DOHH2 (cell line): ENCODE measurements at regions not wholly inside any gene's neighbourhood (a gene's known extent, or its start where the extent isn't known, plus 50 kb on each side); places are given as distances from the start of the nearest gene placed in this dataset.

Source experiments
- H3F3A ChIP-seq: fragments of 200-600 bp; sonication (generic), shearing (Covaris generic); 2 replicates; pipeline ENCODE4 v1.6.0; 2016; ENCODE audit warnings: antibody characterized with exemption, mild to moderate bottlenecking; ENCODE audit not compliant: control insufficient read depth, insufficient read depth
- H3K27ac ChIP-seq: fragments of 200-600 bp; sonication (generic); 2 replicates; pipeline ENCODE4 v1.5.1; 2014; ENCODE audit warnings: low read depth, mild to moderate bottlenecking, low read length, moderate library complexity
- H3K27me3 ChIP-seq: fragments of 200-600 bp; sonication (generic); 2 replicates; pipeline ENCODE4 v1.6.1; 2014; ENCODE audit warnings: mild to moderate bottlenecking, low read length, mixed read lengths; ENCODE audit not compliant: control insufficient read depth
- H3K36me3 ChIP-seq: fragments of 200-600 bp; sonication (generic); 2 replicates; pipeline ENCODE4 v1.6.1; 2014; ENCODE audit warnings: mild to moderate bottlenecking, low read length, moderate library complexity, mixed read lengths; ENCODE audit not compliant: control insufficient read depth
- H3K4me1 ChIP-seq: fragments of 200-600 bp; sonication (generic); 2 replicates; pipeline ENCODE4 v1.6.1; 2014; ENCODE audit warnings: mild to moderate bottlenecking, low read length, mixed read lengths; ENCODE audit not compliant: control insufficient read depth
- H3K4me2 ChIP-seq: fragments of 200-600 bp; sonication (generic); 2 replicates; pipeline ENCODE4 v1.6.0; 2014; ENCODE audit warnings: mild to moderate bottlenecking, low read length, moderate library complexity
- H3K4me3 ChIP-seq: fragments of 200-600 bp; sonication (generic); 2 replicates; pipeline ENCODE4 v1.5.1; 2014; ENCODE audit warnings: mild to moderate bottlenecking, low read length, mixed read lengths
- H3K79me2 ChIP-seq: fragments of 200-600 bp; sonication (generic); 2 replicates; pipeline ENCODE4 v1.6.1; 2014; ENCODE audit warnings: mild to moderate bottlenecking, low read length, mixed read lengths; ENCODE audit not compliant: control insufficient read depth
- H3K9me2 ChIP-seq: fragments of 200-600 bp; sonication (generic); replicated peaks from 2 replicates; pipeline ENCODE4 v1.6.1; 2014; ENCODE audit warnings: mild to moderate bottlenecking, low read length, mixed read lengths; ENCODE audit not compliant: control insufficient read depth
- H3K9me3 ChIP-seq: fragments of 200-600 bp; sonication (generic); 2 replicates; pipeline ENCODE4 v1.6.1; 2014; ENCODE audit warnings: antibody characterized with exemption, low read length, mixed read lengths; ENCODE audit not compliant: control insufficient read depth, insufficient read depth
- H4K20me1 ChIP-seq: fragments of 200-600 bp; sonication (generic); 2 replicates; pipeline ENCODE4 v1.6.0; 2014; ENCODE audit warnings: low read depth, mild to moderate bottlenecking, antibody characterized with exemption, low read length, moderate library complexity; ENCODE audit not compliant: control insufficient read depth, insufficient read depth
- EZH2phosphoT487 ChIP-seq: fragments of 200-600 bp; sonication (generic); IDR thresholded peaks from 2 replicates; pipeline ENCODE4 v1.6.1; 2017; ENCODE audit warnings: borderline replicate concordance, mild to moderate bottlenecking, antibody characterized with exemption, low read length, moderate library complexity, mixed read lengths
- TF ChIP-seq, protein P1 (sequence below): fragments of 200-600 bp; sonication (generic); IDR thresholded peaks from one replicate; pipeline ENCODE4 v1.5.1; 2014; ENCODE audit warnings: antibody characterized with exemption, mild to moderate bottlenecking, low read depth, low read length; ENCODE audit not compliant: poor library complexity, severe bottlenecking

- Histone ChIP-seq H3K4me2 (no peak overlapping the region), H3F3A (no peaks in the 10 kb centered on the region), H3K9me2 (no peaks in the 10 kb centered on the region), H3K79me2 (no peaks in the 10 kb centered on the region), H3K9me3 (no peaks in the 10 kb centered on the region), H3K36me3 (0 out of 2 replicates have a peak, but pooled peaks cover 3% of the 10 kb centered on the region), H4K20me1 (no peaks in the 10 kb centered on the region), H3K27me3 (no peaks in the 10 kb centered on the region), H3K4me1 (peaks cover 10% of the 10 kb centered on the region), H3K27ac (no peak overlapping the region), H3K4me3 (no peak overlapping the region)
- TF ChIP-seq, protein P1, sequence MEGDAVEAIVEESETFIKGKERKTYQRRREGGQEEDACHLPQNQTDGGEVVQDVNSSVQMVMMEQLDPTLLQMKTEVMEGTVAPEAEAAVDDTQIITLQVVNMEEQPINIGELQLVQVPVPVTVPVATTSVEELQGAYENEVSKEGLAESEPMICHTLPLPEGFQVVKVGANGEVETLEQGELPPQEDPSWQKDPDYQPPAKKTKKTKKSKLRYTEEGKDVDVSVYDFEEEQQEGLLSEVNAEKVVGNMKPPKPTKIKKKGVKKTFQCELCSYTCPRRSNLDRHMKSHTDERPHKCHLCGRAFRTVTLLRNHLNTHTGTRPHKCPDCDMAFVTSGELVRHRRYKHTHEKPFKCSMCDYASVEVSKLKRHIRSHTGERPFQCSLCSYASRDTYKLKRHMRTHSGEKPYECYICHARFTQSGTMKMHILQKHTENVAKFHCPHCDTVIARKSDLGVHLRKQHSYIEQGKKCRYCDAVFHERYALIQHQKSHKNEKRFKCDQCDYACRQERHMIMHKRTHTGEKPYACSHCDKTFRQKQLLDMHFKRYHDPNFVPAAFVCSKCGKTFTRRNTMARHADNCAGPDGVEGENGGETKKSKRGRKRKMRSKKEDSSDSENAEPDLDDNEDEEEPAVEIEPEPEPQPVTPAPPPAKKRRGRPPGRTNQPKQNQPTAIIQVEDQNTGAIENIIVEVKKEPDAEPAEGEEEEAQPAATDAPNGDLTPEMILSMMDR, result no peak
- TF ChIP-seq EZH2phosphoT487, result no peak
Measured at GRCh38 chr13:73893833-73894232, 240.4 kb downstream of the KLF12 start.

GRCh38 chr13:73891805-73892204 is 242.4 kb downstream of the KLF12 start:
- Histone ChIP-seq H3K9me2 (no peaks in the 10 kb centered on the region), H3K4me3 (no peak overlapping the region), H4K20me1 (no peaks in the 10 kb centered on the region), H3F3A (no peaks in the 10 kb centered on the region), H3K36me3 (no peaks in the 10 kb centered on the region), H3K9me3 (no peaks in the 10 kb centered on the region), H3K4me1 (no peaks in the 10 kb centered on the region), H3K79me2 (no peaks in the 10 kb centered on the region), H3K27me3 (no peaks in the 10 kb centered on the region), H3K27ac (no peak overlapping the region), H3K4me2 (no peak overlapping the region)
- no peak for TF ChIP-seq EZH2phosphoT487
- TF ChIP-seq, protein P1, result no peak

DNA sequence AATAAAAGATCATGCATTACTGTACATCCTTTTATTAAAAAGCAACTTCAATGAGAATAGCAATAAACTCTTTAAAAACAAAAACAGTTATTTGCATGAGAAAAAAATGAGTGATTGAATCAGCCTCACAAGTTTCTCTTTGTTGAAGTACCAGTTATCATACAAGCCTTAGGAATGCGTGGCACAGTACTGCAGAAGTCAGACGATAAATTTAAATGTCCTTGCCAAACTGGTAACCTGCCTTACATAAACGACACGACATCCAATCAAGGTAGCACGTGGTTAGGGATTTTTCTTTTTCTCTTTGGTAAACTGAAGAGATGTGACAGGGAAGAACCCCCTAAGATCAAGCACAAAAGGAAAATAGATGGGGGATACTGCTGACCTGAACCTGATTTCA is 251.0 kb downstream of the KLF12 start:
- Histone ChIP-seq H3K27ac (no peak overlapping the region), H3K9me3 (no peaks in the 10 kb centered on the region), H3K4me1 (peaks cover 18% of the 10 kb centered on the region), H3K9me2 (no peaks in the 10 kb centered on the region), H3K4me2 (no peak overlapping the region), H3F3A (no peaks in the 10 kb centered on the region), H3K4me3 (no peak overlapping the region), H3K79me2 (no peaks in the 10 kb centered on the region), H4K20me1 (no peaks in the 10 kb centered on the region), H3K36me3 (peaks cover 14% of the 10 kb centered on the region), H3K27me3 (no peaks in the 10 kb centered on the region)
- TF ChIP-seq EZH2phosphoT487, result no peak
- TF ChIP-seq, protein P1, result no peak
